AG10803 (cell line): ENCODE measurements at regions not wholly inside any gene's neighbourhood (a gene's known extent, or its start where the extent isn't known, plus 50 kb on each side); places are given as distances from the start of the nearest gene placed in this dataset.

Source experiments
- DNase-seq: peaks from one replicate; pipeline ENCODE4 v3.0.0; 2010; ENCODE audit warnings: low read depth
- H3K4me3 ChIP-seq: 2 replicates; pipeline ENCODE4 v1.5.1; 2011; ENCODE audit warnings: mild to moderate bottlenecking, low read length, control low read depth
- TF ChIP-seq, protein P1 (sequence below): conservative IDR thresholded peaks from 2 replicates; pipeline ENCODE4 v1.5.1; 2011; ENCODE audit warnings: mild to moderate bottlenecking, low read length, control low read depth, inconsistent platforms

GRCh38 chr12:30506411-30506810 is 189.3 kb downstream of the IPO8 start:
- no peak overlapping the region for H3K4me3 ChIP-seq
- no peak for DNase-seq
- TF ChIP-seq, protein P1, sequence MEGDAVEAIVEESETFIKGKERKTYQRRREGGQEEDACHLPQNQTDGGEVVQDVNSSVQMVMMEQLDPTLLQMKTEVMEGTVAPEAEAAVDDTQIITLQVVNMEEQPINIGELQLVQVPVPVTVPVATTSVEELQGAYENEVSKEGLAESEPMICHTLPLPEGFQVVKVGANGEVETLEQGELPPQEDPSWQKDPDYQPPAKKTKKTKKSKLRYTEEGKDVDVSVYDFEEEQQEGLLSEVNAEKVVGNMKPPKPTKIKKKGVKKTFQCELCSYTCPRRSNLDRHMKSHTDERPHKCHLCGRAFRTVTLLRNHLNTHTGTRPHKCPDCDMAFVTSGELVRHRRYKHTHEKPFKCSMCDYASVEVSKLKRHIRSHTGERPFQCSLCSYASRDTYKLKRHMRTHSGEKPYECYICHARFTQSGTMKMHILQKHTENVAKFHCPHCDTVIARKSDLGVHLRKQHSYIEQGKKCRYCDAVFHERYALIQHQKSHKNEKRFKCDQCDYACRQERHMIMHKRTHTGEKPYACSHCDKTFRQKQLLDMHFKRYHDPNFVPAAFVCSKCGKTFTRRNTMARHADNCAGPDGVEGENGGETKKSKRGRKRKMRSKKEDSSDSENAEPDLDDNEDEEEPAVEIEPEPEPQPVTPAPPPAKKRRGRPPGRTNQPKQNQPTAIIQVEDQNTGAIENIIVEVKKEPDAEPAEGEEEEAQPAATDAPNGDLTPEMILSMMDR, result no peak

DNA sequence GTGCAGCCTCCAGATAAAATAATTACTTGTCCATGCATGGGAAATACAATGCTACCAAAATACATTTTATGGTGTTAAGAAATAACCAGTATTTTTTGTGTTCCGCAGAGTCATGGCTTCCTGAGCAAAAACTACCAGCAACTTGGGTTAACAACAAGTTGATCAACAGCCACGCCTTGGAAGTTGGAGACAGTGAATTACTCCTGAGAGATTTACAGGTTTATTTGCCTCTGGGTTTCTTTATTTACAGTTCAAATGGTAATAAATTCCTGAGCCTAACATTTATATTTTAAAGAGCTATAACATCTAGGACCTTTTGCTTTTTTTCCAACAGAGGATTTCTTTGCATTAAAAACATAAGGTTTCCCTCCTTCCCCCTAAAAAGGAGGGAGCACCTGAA is 194.0 kb downstream of the IPO8 start:
- TF ChIP-seq, protein P1, result no peak
- no peak for DNase-seq
- H3K4me3 ChIP-seq, result no peak overlapping the region

GRCh38 chr12:30500532-30500931 is 195.1 kb downstream of the IPO8 start:
- H3K4me3 ChIP-seq, result no peak overlapping the region
- TF ChIP-seq, protein P1, result no peak
- no peak for DNase-seq

GRCh38 chr12:30485230-30485890 is 210.3 kb downstream of the IPO8 start:
- TF ChIP-seq, protein P1, result no peak
- no peak overlapping the region for H3K4me3 ChIP-seq
- DNase-seq, result no peak

DNA sequence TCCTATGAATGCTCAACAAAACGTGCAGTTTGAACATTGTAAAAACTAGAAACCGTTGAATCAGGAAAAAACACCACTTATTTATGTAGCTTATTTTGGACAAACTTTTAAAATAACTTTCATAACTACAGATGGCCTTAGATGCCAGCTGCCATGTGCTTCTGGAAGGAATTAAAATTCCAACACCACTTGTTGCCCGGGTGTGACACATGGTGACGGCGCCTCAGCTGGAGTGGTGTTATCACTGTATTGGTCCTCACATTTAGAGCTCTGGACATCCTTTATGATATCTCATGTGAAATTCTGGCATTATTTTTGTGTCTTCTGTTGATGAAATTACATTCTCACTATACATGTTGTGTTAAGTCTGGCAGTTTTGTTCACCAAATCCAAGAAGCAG is 211.0 kb downstream of the IPO8 start:
- TF ChIP-seq, protein P1, result no peak
- no peak overlapping the region for H3K4me3 ChIP-seq
- DNase-seq, result no peak

- DNase-seq, result no peak
- TF ChIP-seq, protein P1, result no peak
- H3K4me3 ChIP-seq, result no peak overlapping the region
These were observed 213.0 kb downstream of the IPO8 start for GRCh38 chr12:30482650-30483049.

- H3K4me3 ChIP-seq, result no peak overlapping the region
- DNase-seq, result no peak
- TF ChIP-seq, protein P1, result no peak
These were observed 222.4 kb downstream of the IPO8 start for GRCh38 chr12:30473274-30473673.
